ENCODE measurements at regions not wholly inside any gene's neighbourhood (a gene's known extent, or its start where the extent isn't known, plus 50 kb on each side); places are given as distances from the start of the nearest gene placed in this dataset.

DNA sequence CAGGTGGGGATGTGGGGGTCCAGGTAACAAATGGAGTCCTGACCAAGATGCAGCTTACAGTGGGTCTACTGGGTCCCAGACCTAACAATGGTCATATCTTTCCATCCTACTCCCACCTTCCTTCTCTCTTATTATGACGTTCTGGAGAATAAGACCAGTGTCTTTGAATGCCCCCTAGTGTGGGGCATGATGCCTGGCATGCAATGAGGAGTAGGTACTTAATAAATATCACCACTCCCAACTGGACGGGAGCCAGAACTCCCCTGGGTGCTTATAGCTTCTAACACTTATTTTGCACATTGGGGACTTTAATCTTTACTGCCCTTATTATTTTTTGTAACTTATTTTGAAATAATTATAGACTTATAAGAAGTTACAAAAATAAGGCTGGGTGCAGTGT is 98.2 kb downstream of the NDFIP1 start:
- no peak for ATAC-seq
- no peaks in the 10 kb centered on the region for H3K27me3 ChIP-seq (ENCODE audit: insufficient read depth)
- no peaks in the 10 kb centered on the region for H3K9me3 Mint-ChIP-seq
- DNase-seq (ENCODE audit: low spot score), result no peak
- H3F3A ChIP-seq (replicated peaks; ENCODE audit: low read depth), result peaks cover 3% of the 10 kb centered on the region
- H3K79me2 ChIP-seq (replicated peaks; ENCODE audit: insufficient read depth), result no peaks in the 10 kb centered on the region
- no peak overlapping the region for H3K4me2 ChIP-seq
- no peaks in the 10 kb centered on the region for H4K20me1 ChIP-seq (replicated peaks; ENCODE audit: insufficient read depth)
- H3K4me3 Mint-ChIP-seq, result no peak overlapping the region
- H3K4me1 ChIP-seq (ENCODE audit: insufficient read depth), result peaks cover 19% of the 10 kb centered on the region
- no peak overlapping the region for H3K27ac Mint-ChIP-seq
- H3K36me3 ChIP-seq (ENCODE audit: insufficient read depth), result no peaks in the 10 kb centered on the region
- peaks cover 40% of the 10 kb centered on the region for H3K4me1 Mint-ChIP-seq
- no peak overlapping the region for H3K27ac ChIP-seq (ENCODE audit: low read depth)
- H3K4me3 ChIP-seq, result no peak overlapping the region
- no peaks in the 10 kb centered on the region for H3K36me3 Mint-ChIP-seq (ENCODE audit: low read depth)
- H3K27me3 Mint-ChIP-seq (ENCODE audit: insufficient read depth, low read depth, poor library complexity), result peaks cover 14% of the 10 kb centered on the region
- no peak overlapping the region for H2AFZ ChIP-seq
- H3K9me2 ChIP-seq (ENCODE audit: insufficient read depth), result no peaks in the 10 kb centered on the region
- TF ChIP-seq, protein P1, sequence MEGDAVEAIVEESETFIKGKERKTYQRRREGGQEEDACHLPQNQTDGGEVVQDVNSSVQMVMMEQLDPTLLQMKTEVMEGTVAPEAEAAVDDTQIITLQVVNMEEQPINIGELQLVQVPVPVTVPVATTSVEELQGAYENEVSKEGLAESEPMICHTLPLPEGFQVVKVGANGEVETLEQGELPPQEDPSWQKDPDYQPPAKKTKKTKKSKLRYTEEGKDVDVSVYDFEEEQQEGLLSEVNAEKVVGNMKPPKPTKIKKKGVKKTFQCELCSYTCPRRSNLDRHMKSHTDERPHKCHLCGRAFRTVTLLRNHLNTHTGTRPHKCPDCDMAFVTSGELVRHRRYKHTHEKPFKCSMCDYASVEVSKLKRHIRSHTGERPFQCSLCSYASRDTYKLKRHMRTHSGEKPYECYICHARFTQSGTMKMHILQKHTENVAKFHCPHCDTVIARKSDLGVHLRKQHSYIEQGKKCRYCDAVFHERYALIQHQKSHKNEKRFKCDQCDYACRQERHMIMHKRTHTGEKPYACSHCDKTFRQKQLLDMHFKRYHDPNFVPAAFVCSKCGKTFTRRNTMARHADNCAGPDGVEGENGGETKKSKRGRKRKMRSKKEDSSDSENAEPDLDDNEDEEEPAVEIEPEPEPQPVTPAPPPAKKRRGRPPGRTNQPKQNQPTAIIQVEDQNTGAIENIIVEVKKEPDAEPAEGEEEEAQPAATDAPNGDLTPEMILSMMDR (conservative IDR thresholded peaks at IDR 0.05; ENCODE audit: low read depth in 2 of 2), result peak; percentile 31 to 42; a peak in 2 of 4 replicates
- TF ChIP-seq, protein P2, sequence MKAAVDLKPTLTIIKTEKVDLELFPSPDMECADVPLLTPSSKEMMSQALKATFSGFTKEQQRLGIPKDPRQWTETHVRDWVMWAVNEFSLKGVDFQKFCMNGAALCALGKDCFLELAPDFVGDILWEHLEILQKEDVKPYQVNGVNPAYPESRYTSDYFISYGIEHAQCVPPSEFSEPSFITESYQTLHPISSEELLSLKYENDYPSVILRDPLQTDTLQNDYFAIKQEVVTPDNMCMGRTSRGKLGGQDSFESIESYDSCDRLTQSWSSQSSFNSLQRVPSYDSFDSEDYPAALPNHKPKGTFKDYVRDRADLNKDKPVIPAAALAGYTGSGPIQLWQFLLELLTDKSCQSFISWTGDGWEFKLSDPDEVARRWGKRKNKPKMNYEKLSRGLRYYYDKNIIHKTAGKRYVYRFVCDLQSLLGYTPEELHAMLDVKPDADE (IDR thresholded peaks at IDR 0.05), result no peak

DNA sequence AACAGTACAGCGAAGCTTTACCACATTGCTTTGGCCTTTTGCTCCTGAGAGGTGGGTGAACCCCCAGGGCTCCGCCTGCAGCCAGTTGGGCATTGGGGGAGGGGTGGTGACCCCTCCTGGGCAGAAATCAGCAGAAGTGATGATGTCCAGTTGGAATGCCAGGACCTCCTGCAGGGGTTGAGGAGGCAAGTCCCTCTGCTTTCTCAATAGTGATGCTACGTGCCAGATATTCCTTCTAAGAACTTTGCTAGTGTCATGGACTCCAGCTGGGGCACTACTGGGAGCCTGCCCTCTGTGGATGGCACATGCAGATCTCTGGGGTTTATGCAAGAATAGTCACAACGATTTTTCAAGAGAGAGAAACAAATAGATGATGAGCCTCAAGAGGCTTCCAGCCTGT is 95.6 kb downstream of the NDFIP1 start:
- Histone ChIP-seq H3K9me2 (ENCODE audit: insufficient read depth) (no peaks in the 10 kb centered on the region), H2AFZ (no peak overlapping the region), H3K79me2 (replicated peaks; ENCODE audit: insufficient read depth) (no peaks in the 10 kb centered on the region), H3K4me3 (no peak overlapping the region), H3K4me2 (no peak overlapping the region), H3K36me3 (ENCODE audit: insufficient read depth) (no peaks in the 10 kb centered on the region), H4K20me1 (replicated peaks; ENCODE audit: insufficient read depth) (no peaks in the 10 kb centered on the region), H3F3A (replicated peaks; ENCODE audit: low read depth) (no peaks in the 10 kb centered on the region; the same call in 1 of the 2 replicates), H3K4me1 (ENCODE audit: insufficient read depth) (peaks cover 9% of the 10 kb centered on the region), H3K27me3 (ENCODE audit: insufficient read depth) (no peaks in the 10 kb centered on the region), H3K27ac (ENCODE audit: low read depth) (no peak overlapping the region)
- no peak for DNase-seq (ENCODE audit: low spot score)
- no peak overlapping the region for H3K4me3 Mint-ChIP-seq
- peaks cover 33% of the 10 kb centered on the region for H3K4me1 Mint-ChIP-seq
- H3K36me3 Mint-ChIP-seq (ENCODE audit: low read depth), result no peaks in the 10 kb centered on the region
- peaks cover 9% of the 10 kb centered on the region for H3K27me3 Mint-ChIP-seq (ENCODE audit: insufficient read depth, low read depth, poor library complexity)
- H3K9me3 Mint-ChIP-seq, result no peaks in the 10 kb centered on the region
- ATAC-seq, result no peak
- no peak overlapping the region for H3K27ac Mint-ChIP-seq
- TF ChIP-seq JUNB (IDR thresholded peaks at IDR 0.05; ENCODE audit: unreplicated experiment) (no peak), CREB1 (CRISPR knock-in tag; IDR thresholded peaks at IDR 0.05; ENCODE audit: low read depth) (no peak), STAT1 (IDR thresholded peaks at IDR 0.05; ENCODE audit: unreplicated experiment) (no peak), POLR2AphosphoS5 (IDR thresholded peaks at IDR 0.05; ENCODE audit: low read depth) (no peak), ZNF114 (CRISPR knock-in tag; IDR thresholded peaks at IDR 0.05) (no peak), EZH2 (IDR thresholded peaks at IDR 0.05; ENCODE audit: low read depth, unreplicated experiment) (no peak), EZH2phosphoT487 (IDR thresholded peaks at IDR 0.05; ENCODE audit: unreplicated experiment) (no peak), ZNF331 (CRISPR knock-in tag; IDR thresholded peaks at IDR 0.05; ENCODE audit: low read depth) (no peak)
- TF ChIP-seq, protein P3, sequence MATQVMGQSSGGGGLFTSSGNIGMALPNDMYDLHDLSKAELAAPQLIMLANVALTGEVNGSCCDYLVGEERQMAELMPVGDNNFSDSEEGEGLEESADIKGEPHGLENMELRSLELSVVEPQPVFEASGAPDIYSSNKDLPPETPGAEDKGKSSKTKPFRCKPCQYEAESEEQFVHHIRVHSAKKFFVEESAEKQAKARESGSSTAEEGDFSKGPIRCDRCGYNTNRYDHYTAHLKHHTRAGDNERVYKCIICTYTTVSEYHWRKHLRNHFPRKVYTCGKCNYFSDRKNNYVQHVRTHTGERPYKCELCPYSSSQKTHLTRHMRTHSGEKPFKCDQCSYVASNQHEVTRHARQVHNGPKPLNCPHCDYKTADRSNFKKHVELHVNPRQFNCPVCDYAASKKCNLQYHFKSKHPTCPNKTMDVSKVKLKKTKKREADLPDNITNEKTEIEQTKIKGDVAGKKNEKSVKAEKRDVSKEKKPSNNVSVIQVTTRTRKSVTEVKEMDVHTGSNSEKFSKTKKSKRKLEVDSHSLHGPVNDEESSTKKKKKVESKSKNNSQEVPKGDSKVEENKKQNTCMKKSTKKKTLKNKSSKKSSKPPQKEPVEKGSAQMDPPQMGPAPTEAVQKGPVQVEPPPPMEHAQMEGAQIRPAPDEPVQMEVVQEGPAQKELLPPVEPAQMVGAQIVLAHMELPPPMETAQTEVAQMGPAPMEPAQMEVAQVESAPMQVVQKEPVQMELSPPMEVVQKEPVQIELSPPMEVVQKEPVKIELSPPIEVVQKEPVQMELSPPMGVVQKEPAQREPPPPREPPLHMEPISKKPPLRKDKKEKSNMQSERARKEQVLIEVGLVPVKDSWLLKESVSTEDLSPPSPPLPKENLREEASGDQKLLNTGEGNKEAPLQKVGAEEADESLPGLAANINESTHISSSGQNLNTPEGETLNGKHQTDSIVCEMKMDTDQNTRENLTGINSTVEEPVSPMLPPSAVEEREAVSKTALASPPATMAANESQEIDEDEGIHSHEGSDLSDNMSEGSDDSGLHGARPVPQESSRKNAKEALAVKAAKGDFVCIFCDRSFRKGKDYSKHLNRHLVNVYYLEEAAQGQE (IDR thresholded peaks at IDR 0.05; ENCODE audit: unreplicated experiment), result no peak
- TF ChIP-seq, protein P1 (conservative IDR thresholded peaks at IDR 0.05; ENCODE audit: low read depth in 2 of 2), result no peak

Data from GM23338 (cell line).